Stimulated activated CD8-positive, alpha-beta memory T cell treated with anti-CD3 and anti-CD28 coated beads, Interleukin-15, amount 100 ng/mL, for 4 hours (primary cell): ENCODE measurements at regions not wholly inside any gene's neighbourhood (a gene's known extent, or its start where the extent isn't known, plus 50 kb on each side); places are given as distances from the start of the nearest gene placed in this dataset.

Source experiments
- DNase-seq, 2 donors: peaks; one replicate each; pipeline ENCODE4 v3.0.0-alpha.2; 2020; ENCODE audit warnings: low read depth in 2 of 2

- DNase-seq = no peak
These were observed 123.9 kb upstream of the COL1A2 start for GRCh38 chr7:94270772-94271171.

- DNase-seq = no peak
These were observed 121.7 kb upstream of the COL1A2 start for GRCh38 chr7:94272821-94273583.

GRCh38 chr7:94274828-94275227 is 119.9 kb upstream of the COL1A2 start:
- no peak for DNase-seq

GRCh38 chr7:94276027-94276426 is 118.7 kb upstream of the COL1A2 start:
- DNase-seq = no peak

GRCh38 chr7:94276795-94277194 is 117.9 kb upstream of the COL1A2 start:
- DNase-seq = no peak

- no peak for DNase-seq
These were observed 117.5 kb upstream of the COL1A2 start for GRCh38 chr7:94277236-94277635.

- DNase-seq = no peak
These were observed 113.8 kb upstream of the COL1A2 start for GRCh38 chr7:94280851-94281250.

- DNase-seq = no peak
These were observed 110.6 kb upstream of the COL1A2 start for GRCh38 chr7:94284104-94284503.

GRCh38 chr7:94286111-94286510 is 108.6 kb upstream of the COL1A2 start:
- DNase-seq = no peak

GRCh38 chr7:94288096-94288495 is 106.6 kb upstream of the COL1A2 start:
- DNase-seq = no peak

- DNase-seq = no peak
These were observed 105.6 kb upstream of the COL1A2 start for GRCh38 chr7:94289071-94289470.

- no peak for DNase-seq
These were observed 100.1 kb upstream of the COL1A2 start for GRCh38 chr7:94294471-94295131.

- no peak for DNase-seq
These were observed 98.8 kb upstream of the COL1A2 start for GRCh38 chr7:94295850-94296249.

GRCh38 chr7:94296881-94297280 is 97.8 kb upstream of the COL1A2 start:
- DNase-seq = no peak

- no peak for DNase-seq
These were observed 97.3 kb upstream of the COL1A2 start for GRCh38 chr7:94297397-94297838.

- no peak for DNase-seq
These were observed 95.8 kb upstream of the COL1A2 start for GRCh38 chr7:94298943-94299342.

GRCh38 chr7:94300176-94300835 is 94.4 kb upstream of the COL1A2 start:
- no peak for DNase-seq

- no peak for DNase-seq
These were observed 93.6 kb upstream of the COL1A2 start for GRCh38 chr7:94301024-94301586.

- no peak for DNase-seq
These were observed 91.6 kb upstream of the COL1A2 start for GRCh38 chr7:94303118-94303517.

- no peak for DNase-seq
These were observed 91.0 kb upstream of the COL1A2 start for GRCh38 chr7:94303695-94304094.

GRCh38 chr7:94304878-94305277 is 89.8 kb upstream of the COL1A2 start:
- DNase-seq = no peak

GRCh38 chr7:94305836-94306235 is 88.9 kb upstream of the COL1A2 start:
- no peak for DNase-seq
